Stimulated activated effector memory CD8-positive, alpha-beta T cell treated with anti-CD3 and anti-CD28 coated beads, Interleukin-12 subunit alpha, Interleukin-12 subunit beta, amount 100 ng/mL, for 72 hours (primary cell): ENCODE measurements at regions not wholly inside any gene's neighbourhood (a gene's known extent, or its start where the extent isn't known, plus 50 kb on each side); places are given as distances from the start of the nearest gene placed in this dataset.

Experiments used
- ATAC-seq: fragments of 150-1000 bp; cut with Tn5 transposase; 2 replicates; pipeline ENCODE4 v1.10.0; 2021
- DNase-seq, 2 donors: peaks; one replicate each; pipeline ENCODE4 v3.0.0; 2021 to 2022; ENCODE audit warnings: low spot score in 2 of 2
- H3K27ac Mint-ChIP-seq: one replicate; pipeline ENCODE4 v1.8.0; 2022; ENCODE audit warnings: mild to moderate bottlenecking, mixed read lengths
- H3K36me3 Mint-ChIP-seq: one replicate; pipeline ENCODE4 v1.8.0; 2022; ENCODE audit warnings: mild to moderate bottlenecking, mixed read lengths
- H3K4me1 Mint-ChIP-seq: one replicate; pipeline ENCODE4 v1.8.0; 2022; ENCODE audit warnings: mixed read lengths
- H3K4me3 Mint-ChIP-seq: one replicate; pipeline ENCODE4 v1.8.0; 2022; ENCODE audit warnings: mild to moderate bottlenecking, mixed read lengths
- H3K9me3 Mint-ChIP-seq: one replicate; pipeline ENCODE4 v1.8.0; 2022; ENCODE audit warnings: mixed read lengths

GRCh38 chr14:34020014-34020413, 69.1 kb upstream of the EGLN3 start:
- no peak overlapping the region for H3K27ac Mint-ChIP-seq
- no peak for DNase-seq

GRCh38 chr14:34018564-34019244, 67.8 kb upstream of the EGLN3 start:
- Mint-ChIP-seq H3K4me3 (peak overlapping the region; percentile 71), H3K9me3 (peaks cover 3% of the 10 kb centered on the region), H3K4me1 (peaks cover 12% of the 10 kb centered on the region), H3K36me3 (peaks cover 6% of the 10 kb centered on the region), H3K27ac (peak overlapping the region; percentile 79)
- DNase-seq (no peak), ATAC-seq (peak; percentile 77)

More at GRCh38 chr14:34020014-34020413, 69.1 kb upstream of the EGLN3 start:
- no peak for ATAC-seq
- Mint-ChIP-seq H3K4me3 (peak overlapping the region; percentile 71), H3K9me3 (peaks cover 3% of the 10 kb centered on the region), H3K4me1 (peaks cover 12% of the 10 kb centered on the region), H3K36me3 (peaks cover 6% of the 10 kb centered on the region)

DNA sequence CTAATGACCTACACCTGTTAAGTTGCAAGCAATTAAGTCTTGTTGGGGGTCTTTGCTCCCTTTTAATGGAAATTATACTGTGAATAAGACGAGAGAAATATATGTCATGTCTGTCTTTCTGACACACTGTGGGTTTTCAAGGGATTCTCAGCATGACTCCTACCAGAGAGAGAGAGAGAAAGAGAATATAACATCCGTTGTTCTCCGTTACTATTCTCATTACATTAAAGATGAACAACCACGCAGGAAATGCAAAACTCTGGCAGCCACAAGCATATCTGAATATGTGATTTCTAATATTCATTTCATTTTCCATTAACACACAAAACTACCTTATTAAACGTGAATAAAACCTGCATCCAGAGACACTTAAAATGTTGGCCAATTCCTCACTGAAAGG, 67.3 kb upstream of the EGLN3 start:
- ATAC-seq (peak; percentile 91), DNase-seq (no peak)
- H3K36me3 Mint-ChIP-seq = peaks cover 6% of the 10 kb centered on the region
- H3K9me3 Mint-ChIP-seq = peaks cover 3% of the 10 kb centered on the region
- H3K4me1 Mint-ChIP-seq = peaks cover 12% of the 10 kb centered on the region
- peak overlapping the region; percentile 71 for H3K4me3 Mint-ChIP-seq
- H3K27ac Mint-ChIP-seq = peak overlapping the region; percentile 79

DNA sequence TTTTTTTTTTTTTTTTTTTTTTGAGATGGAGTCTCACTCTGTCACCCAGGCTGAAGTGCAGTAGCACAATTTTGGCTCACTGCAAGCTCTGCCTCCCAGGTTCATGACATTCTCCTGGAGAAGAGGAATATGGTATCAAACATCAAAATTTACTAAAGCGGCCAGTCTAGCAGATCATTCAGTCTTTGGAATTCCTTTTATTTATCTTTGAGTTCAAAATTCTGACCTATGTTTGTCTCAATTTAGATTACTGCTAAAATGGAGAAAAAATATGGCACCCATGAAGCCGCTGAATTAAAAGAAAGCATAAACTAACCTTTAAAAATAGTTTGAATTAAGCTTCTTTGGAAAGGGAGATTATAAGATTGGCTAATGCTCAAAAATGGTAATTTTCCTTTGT, 64.5 kb upstream of the EGLN3 start:
- no peak overlapping the region for H3K27ac Mint-ChIP-seq
- H3K36me3 Mint-ChIP-seq = peaks cover 6% of the 10 kb centered on the region
- H3K4me3 Mint-ChIP-seq = no peak overlapping the region
- peaks cover 3% of the 10 kb centered on the region for H3K9me3 Mint-ChIP-seq
- peaks cover 12% of the 10 kb centered on the region for H3K4me1 Mint-ChIP-seq
- DNase-seq (no peak), ATAC-seq (no peak)

GRCh38 chr14:34014936-34015335, 64.1 kb upstream of the EGLN3 start:
- no peak for ATAC-seq
- Mint-ChIP-seq H3K4me3 (no peak overlapping the region), H3K9me3 (peaks cover 3% of the 10 kb centered on the region), H3K36me3 (peaks cover 6% of the 10 kb centered on the region), H3K4me1 (peaks cover 12% of the 10 kb centered on the region), H3K27ac (no peak overlapping the region)
- DNase-seq = no peak

- peaks cover 3% of the 10 kb centered on the region for H3K9me3 Mint-ChIP-seq
- no peak for DNase-seq
- H3K4me3 Mint-ChIP-seq = peak overlapping the region; percentile 24
These were observed 62.8 kb upstream of the EGLN3 start for GRCh38 chr14:34013721-34014060.

DNA sequence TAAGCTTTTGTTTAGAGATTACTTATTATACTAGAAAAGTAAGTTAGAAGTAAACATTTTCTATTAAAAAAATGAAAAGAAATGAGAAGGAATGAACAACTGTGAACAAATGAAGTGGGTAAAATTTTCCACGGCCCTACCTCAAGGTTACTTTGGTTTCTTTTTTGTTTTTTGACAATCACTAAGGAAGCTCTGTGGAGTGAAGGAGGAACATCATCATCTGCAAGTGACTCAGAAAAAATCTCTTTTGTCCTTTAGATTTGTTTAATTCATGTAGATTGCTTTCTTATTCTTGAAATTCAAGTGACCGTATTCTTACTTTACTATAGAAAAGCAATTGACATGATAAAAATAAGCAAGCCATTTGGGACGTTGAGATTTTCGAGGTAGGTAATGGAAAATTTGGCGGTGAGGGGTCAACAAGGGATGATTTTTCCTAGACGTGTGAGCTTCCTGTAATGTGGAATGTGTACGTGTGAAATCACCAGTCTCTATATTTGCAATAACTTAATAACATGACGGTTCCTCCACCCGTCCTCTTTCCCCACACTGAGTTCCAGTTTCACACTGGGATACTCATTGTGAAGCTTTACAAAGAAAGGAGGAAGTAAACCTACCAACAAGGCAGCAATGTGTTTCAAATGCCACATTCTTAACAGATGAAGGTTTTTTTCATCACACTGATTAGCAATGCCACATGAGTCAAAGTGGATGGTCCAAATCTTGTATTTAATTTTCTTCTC, 62.3 kb upstream of the EGLN3 start:
- Mint-ChIP-seq H3K9me3 (peaks cover 3% of the 10 kb centered on the region), H3K4me1 (peaks cover 6% of the 10 kb centered on the region), H3K36me3 (peaks cover 6% of the 10 kb centered on the region), H3K4me3 (peak overlapping the region; percentile 24), H3K27ac (peak overlapping the region; percentile 70)
- DNase-seq (no peak), ATAC-seq (peak; percentile 46)

More at GRCh38 chr14:34013721-34014060, 62.8 kb upstream of the EGLN3 start:
- H3K4me1 Mint-ChIP-seq = peaks cover 7% of the 10 kb centered on the region
- no peak overlapping the region for H3K27ac Mint-ChIP-seq
- H3K36me3 Mint-ChIP-seq = peaks cover 6% of the 10 kb centered on the region
- no peak for ATAC-seq

GRCh38 chr14:34012369-34012768, 61.5 kb upstream of the EGLN3 start:
- Mint-ChIP-seq H3K27ac (no peak overlapping the region), H3K9me3 (peaks cover 3% of the 10 kb centered on the region), H3K4me1 (peaks cover 6% of the 10 kb centered on the region), H3K36me3 (peaks cover 6% of the 10 kb centered on the region), H3K4me3 (no peak overlapping the region)
- ATAC-seq (no peak), DNase-seq (no peak)

DNA sequence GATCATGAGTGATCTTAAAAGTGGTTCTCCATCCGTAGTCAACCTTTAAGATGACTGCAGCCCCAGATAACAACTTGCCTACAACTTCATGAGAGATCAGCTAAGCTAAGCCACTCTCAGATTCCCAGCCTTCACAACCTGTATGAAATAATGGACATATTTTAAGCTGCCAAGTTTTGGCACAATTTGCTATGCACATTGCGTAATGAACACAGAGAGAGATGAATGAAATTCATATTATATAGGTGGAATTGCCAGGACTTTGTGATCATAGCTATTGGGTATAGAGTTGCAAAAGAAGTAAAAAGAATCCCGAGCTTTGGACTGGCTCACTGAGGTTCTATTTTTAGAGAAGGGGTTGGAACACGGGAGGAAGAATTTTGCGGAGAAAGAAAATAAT, 59.1 kb upstream of the EGLN3 start:
- DNase-seq (no peak), ATAC-seq (no peak)
- no peaks in the 10 kb centered on the region for H3K4me1 Mint-ChIP-seq
- no peak overlapping the region for H3K4me3 Mint-ChIP-seq
- H3K36me3 Mint-ChIP-seq = no peaks in the 10 kb centered on the region
- no peak overlapping the region for H3K27ac Mint-ChIP-seq
- no peaks in the 10 kb centered on the region for H3K9me3 Mint-ChIP-seq

- DNase-seq (no peak), ATAC-seq (no peak)
- H3K4me1 Mint-ChIP-seq = no peaks in the 10 kb centered on the region
- no peak overlapping the region for H3K4me3 Mint-ChIP-seq
- H3K36me3 Mint-ChIP-seq = no peaks in the 10 kb centered on the region
- H3K9me3 Mint-ChIP-seq = no peaks in the 10 kb centered on the region
- H3K27ac Mint-ChIP-seq = no peak overlapping the region
These were observed 57.0 kb upstream of the EGLN3 start for GRCh38 chr14:34007902-34008301.

GRCh38 chr14:34005901-34006300, 55.0 kb upstream of the EGLN3 start:
- H3K27ac Mint-ChIP-seq = no peak overlapping the region
- DNase-seq (no peak), ATAC-seq (no peak)
- H3K9me3 Mint-ChIP-seq = peaks cover 3% of the 10 kb centered on the region
- H3K4me1 Mint-ChIP-seq = no peaks in the 10 kb centered on the region
- no peaks in the 10 kb centered on the region for H3K36me3 Mint-ChIP-seq
- no peak overlapping the region for H3K4me3 Mint-ChIP-seq

GRCh38 chr14:34004881-34005280, 54.0 kb upstream of the EGLN3 start:
- DNase-seq (no peak), ATAC-seq (no peak)
- Mint-ChIP-seq H3K4me1 (no peaks in the 10 kb centered on the region), H3K27ac (no peak overlapping the region), H3K4me3 (no peak overlapping the region), H3K36me3 (no peaks in the 10 kb centered on the region), H3K9me3 (peaks cover 7% of the 10 kb centered on the region)

GRCh38 chr14:34003691-34004090, 52.8 kb upstream of the EGLN3 start:
- peaks cover 7% of the 10 kb centered on the region for H3K9me3 Mint-ChIP-seq
- no peak overlapping the region for H3K27ac Mint-ChIP-seq
- H3K4me1 Mint-ChIP-seq = no peaks in the 10 kb centered on the region
- H3K36me3 Mint-ChIP-seq = no peaks in the 10 kb centered on the region
- ATAC-seq (no peak), DNase-seq (no peak)
- H3K4me3 Mint-ChIP-seq = no peak overlapping the region

- H3K27ac Mint-ChIP-seq = no peak overlapping the region
- peaks cover 7% of the 10 kb centered on the region for H3K9me3 Mint-ChIP-seq
- H3K36me3 Mint-ChIP-seq = no peaks in the 10 kb centered on the region
- DNase-seq (no peak), ATAC-seq (no peak)
- no peaks in the 10 kb centered on the region for H3K4me1 Mint-ChIP-seq
- H3K4me3 Mint-ChIP-seq = no peak overlapping the region
These were observed 52.3 kb upstream of the EGLN3 start for GRCh38 chr14:34003082-34003668.
